MM.1S (cell line): ENCODE measurements at regions not wholly inside any gene's neighbourhood (a gene's known extent, or its start where the extent isn't known, plus 50 kb on each side); places are given as distances from the start of the nearest gene placed in this dataset.

Experiments
- DNase-seq: peaks from one replicate; pipeline ENCODE4 v3.0.0-alpha.2; 2015
- H2AFZ ChIP-seq: fragments of 300-600 bp; sonication (generic); 2 replicates; pipeline ENCODE4 v1.6.0; 2016; ENCODE audit warnings: antibody characterized with exemption, low read length
- H3F3A ChIP-seq: fragments of 300-600 bp; sonication (generic); 2 replicates; pipeline ENCODE4 v1.6.1; 2016; ENCODE audit warnings: mild to moderate bottlenecking, antibody characterized with exemption, low read length, moderate library complexity, mixed read lengths; ENCODE audit not compliant: insufficient read depth
- H3K27ac ChIP-seq: fragments of 300-600 bp; sonication (generic); 2 replicates; pipeline ENCODE4 v1.5.1; 2016; ENCODE audit warnings: mild to moderate bottlenecking, low read length
- H3K27me3 ChIP-seq: fragments of 300-600 bp; sonication (generic); replicated peaks from 2 replicates; pipeline ENCODE4 v1.6.0; 2016; ENCODE audit warnings: low read length; ENCODE audit not compliant: insufficient read depth
- H3K36me3 ChIP-seq: fragments of 300-600 bp; sonication (generic); replicated peaks from 2 replicates; pipeline ENCODE4 v1.6.1; 2016; ENCODE audit warnings: mild to moderate bottlenecking, low read length, mixed read lengths; ENCODE audit not compliant: insufficient read depth
- H3K4me1 ChIP-seq: fragments of 300-600 bp; sonication (generic); 2 replicates; pipeline ENCODE4 v1.6.1; 2016; ENCODE audit warnings: low read length, mixed read lengths
- H3K4me2 ChIP-seq: fragments of 300-600 bp; sonication (generic); 2 replicates; pipeline ENCODE4 v1.6.0; 2016; ENCODE audit warnings: low read depth, low read length
- H3K4me3 ChIP-seq: fragments of 300-600 bp; sonication (generic); 2 replicates; pipeline ENCODE4 v1.5.1; 2016; ENCODE audit warnings: low read length, mixed read lengths
- H3K79me2 ChIP-seq: fragments of 300-600 bp; sonication (generic); 2 replicates; pipeline ENCODE4 v1.6.1; 2016; ENCODE audit warnings: mixed run types, low read length, mixed read lengths
- H3K9ac ChIP-seq: fragments of 300-600 bp; sonication (generic); 2 replicates; pipeline ENCODE4 v1.6.1; 2016; ENCODE audit warnings: low read length, mixed read lengths
- H3K9me2 ChIP-seq: fragments of 300-600 bp; sonication (generic); replicated peaks from 2 replicates; pipeline ENCODE4 v1.6.1; 2016; ENCODE audit warnings: mild to moderate bottlenecking, low read length, mixed read lengths; ENCODE audit not compliant: insufficient read depth
- H3K9me3 ChIP-seq: fragments of 300-600 bp; sonication (generic); replicated peaks from 2 replicates; pipeline ENCODE4 v1.6.1; 2016; ENCODE audit warnings: mild to moderate bottlenecking, low read length, mixed read lengths; ENCODE audit not compliant: insufficient read depth
- H4K20me1 ChIP-seq: fragments of 300-600 bp; sonication (generic); 2 replicates; pipeline ENCODE4 v1.6.1; 2016; ENCODE audit warnings: mild to moderate bottlenecking, low read length, moderate library complexity, mixed read lengths; ENCODE audit not compliant: insufficient read depth
- CTCF ChIP-seq: fragments of 300-600 bp; sonication (generic); IDR thresholded peaks from 2 replicates; pipeline ENCODE4 v1.5.1; 2016; ENCODE audit warnings: antibody characterized with exemption, low read length, mixed read lengths
- EZH2 ChIP-seq: fragments of 300-600 bp; sonication (generic); optimal IDR thresholded peaks from 2 replicates; pipeline ENCODE3; 2017; ENCODE audit warnings: low read depth, mild to moderate bottlenecking, antibody characterized with exemption, low read length, mixed read lengths
- EZH2phosphoT487 ChIP-seq: fragments of 300-600 bp; sonication (generic); IDR thresholded peaks from 2 replicates; pipeline ENCODE4 v1.6.1; 2018; ENCODE audit warnings: antibody characterized with exemption, low read length

- no peak for DNase-seq
- Histone ChIP-seq H3K4me3 (no peak overlapping the region), H2AFZ (no peak overlapping the region)
Measured at GRCh38 chr14:58730792-58731464, 93.2 kb downstream of the DACT1 start.

DNA sequence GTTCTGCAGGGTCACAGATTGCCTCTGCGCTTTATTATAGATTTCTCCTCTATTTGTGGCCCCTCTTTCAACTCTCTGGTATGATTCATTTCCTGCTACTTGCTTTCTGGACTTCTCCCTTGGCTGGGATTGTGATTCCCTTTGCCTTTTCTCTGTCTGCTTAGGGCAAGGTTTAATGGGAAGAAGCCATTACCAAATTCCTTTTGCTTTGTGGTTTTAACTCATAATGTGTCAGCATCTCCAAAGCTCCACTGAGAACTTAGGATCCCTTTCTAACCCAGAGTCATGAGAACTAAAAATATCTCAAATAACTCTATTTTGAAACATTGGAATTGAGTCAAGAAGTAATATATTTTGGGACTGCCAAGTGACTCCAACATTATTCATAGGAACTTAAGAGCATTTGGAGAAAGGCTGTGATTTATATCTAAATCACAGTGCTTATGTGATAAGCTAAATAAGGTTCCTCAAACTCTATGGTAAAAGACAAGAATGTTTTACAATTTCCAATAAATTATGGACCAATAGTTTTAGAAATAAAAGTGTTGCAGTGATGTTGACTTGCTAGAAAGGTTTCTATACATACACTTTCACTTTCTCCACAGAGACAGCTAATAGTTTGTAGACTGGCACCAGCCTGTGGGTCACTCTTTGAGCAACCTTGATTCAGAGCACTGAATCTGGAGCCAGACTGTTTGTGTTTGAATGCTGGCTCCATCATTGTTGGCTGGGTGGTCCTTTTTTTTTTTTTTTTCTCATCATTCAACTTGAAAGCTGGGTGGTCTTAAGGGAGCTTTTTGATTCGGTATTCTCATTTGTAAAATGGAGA, 93.9 kb downstream of the DACT1 start:
- no peak for TF ChIP-seq EZH2phosphoT487
- H3K4me2 ChIP-seq, result no peak overlapping the region
- no peaks in the 10 kb centered on the region for H3K79me2 ChIP-seq
- no peaks in the 10 kb centered on the region for H3K36me3 ChIP-seq
- no peak for DNase-seq
- no peak overlapping the region for H3K27ac ChIP-seq
- no peaks in the 10 kb centered on the region for H3K27me3 ChIP-seq
- H3K9me2 ChIP-seq, result no peaks in the 10 kb centered on the region
- H3K4me1 ChIP-seq, result no peaks in the 10 kb centered on the region
- no peak overlapping the region for H2AFZ ChIP-seq
- no peaks in the 10 kb centered on the region for H3K9me3 ChIP-seq
- H3K9ac ChIP-seq, result no peak overlapping the region
- no peak overlapping the region for H3K4me3 ChIP-seq
- H3F3A ChIP-seq, result no peaks in the 10 kb centered on the region
- no peaks in the 10 kb centered on the region for H4K20me1 ChIP-seq

More at GRCh38 chr14:58730792-58731464, 93.2 kb downstream of the DACT1 start:
- Histone ChIP-seq H3K9ac (no peak overlapping the region), H3K9me2 (no peaks in the 10 kb centered on the region), H3K36me3 (no peaks in the 10 kb centered on the region), H3K27ac (no peak overlapping the region), H3K9me3 (no peaks in the 10 kb centered on the region), H4K20me1 (no peaks in the 10 kb centered on the region), H3K79me2 (no peaks in the 10 kb centered on the region), H3K4me1 (no peaks in the 10 kb centered on the region), H3K27me3 (no peaks in the 10 kb centered on the region), H3K4me2 (no peak overlapping the region), H3F3A (no peaks in the 10 kb centered on the region)
- TF ChIP-seq EZH2phosphoT487 (no peak), EZH2 (no peak), CTCF (no peak)

DNA sequence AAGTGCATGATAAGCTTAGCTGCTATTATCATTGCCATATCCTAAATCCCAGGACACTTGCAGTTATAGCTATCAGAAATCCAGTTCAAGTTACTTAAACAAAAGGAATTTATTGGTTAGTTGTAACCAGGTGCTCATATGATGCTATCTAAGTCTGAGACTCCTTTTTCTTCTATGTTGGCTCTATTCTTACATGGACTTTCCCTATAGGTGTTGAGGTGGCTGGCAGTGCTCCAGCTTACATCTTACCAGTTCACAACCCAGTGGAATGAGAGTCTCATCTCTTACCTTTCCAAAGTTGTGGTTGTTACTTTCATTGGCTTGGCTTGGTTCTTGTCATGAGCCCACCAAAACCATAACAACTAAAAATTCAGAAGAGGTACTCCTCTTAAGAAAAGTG, 94.6 kb downstream of the DACT1 start:
- Histone ChIP-seq H3F3A (no peaks in the 10 kb centered on the region), H3K9me3 (no peaks in the 10 kb centered on the region), H3K79me2 (no peaks in the 10 kb centered on the region), H3K36me3 (no peaks in the 10 kb centered on the region), H2AFZ (no peak overlapping the region), H3K4me3 (no peak overlapping the region), H3K27ac (no peak overlapping the region), H3K9me2 (no peaks in the 10 kb centered on the region), H3K4me1 (no peaks in the 10 kb centered on the region), H4K20me1 (no peaks in the 10 kb centered on the region), H3K27me3 (no peaks in the 10 kb centered on the region), H3K9ac (no peak overlapping the region), H3K4me2 (no peak overlapping the region)
- no peak for TF ChIP-seq CTCF
- DNase-seq, result no peak
